ENCODE measurements at regions not wholly inside any gene's neighbourhood (a gene's known extent, or its start where the extent isn't known, plus 50 kb on each side); places are given as distances from the start of the nearest gene placed in this dataset.
A peak's percentile ranks its signal among the peaks of the same experiment; 100 is the strongest.
"Not testable (repeated sequence)": the region's sequence is repeated elsewhere in the genome, so short reads cannot be mapped to it uniquely, and the experiment has no call there.

DNA sequence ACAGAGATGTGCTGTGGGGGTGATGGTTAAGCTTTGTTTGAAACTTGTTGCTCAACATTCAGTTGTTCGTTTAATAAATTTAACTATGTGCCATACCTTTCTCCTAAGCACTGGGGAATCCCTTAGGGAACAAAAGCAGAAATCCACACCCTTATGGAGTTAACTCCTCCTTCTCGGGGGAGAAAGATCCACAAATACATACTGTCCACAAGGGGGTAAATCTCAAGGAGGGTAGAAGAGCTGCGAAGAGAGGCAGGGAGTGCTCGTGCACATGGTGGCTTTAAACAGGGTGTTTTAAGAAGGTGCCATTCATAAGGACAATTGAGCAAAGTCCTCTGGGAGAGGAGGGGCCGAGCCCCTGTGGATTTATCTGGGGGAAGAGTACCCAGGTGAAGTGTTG lies 92.5 kb downstream of the CRYBB2 start:
- 100% methylated on average over 1 of the region's 5 CpGs; no CpG with 5 or more reads in 1 of the 2 experiments for WGBS, 2 experiments (ENCODE audit: extremely low coverage in 1 of 2, insufficient coverage in 1 of 2, insufficient read length in 1 of 2, insufficient replicate concordance in 2 of 2, low coverage in 1 of 2, low lambda C conversion rate in 2 of 2, missing lambda C conversion rate in 1 of 2)
- H4K5ac ChIP-seq (ENCODE audit: insufficient read length, low read depth, low read length); H3K9me3 ChIP-seq (ENCODE audit: insufficient read depth in 2 of 2, low read depth in 1 of 2, low read length in 1 of 2); H3K4me2 ChIP-seq (ENCODE audit: insufficient read depth in 1 of 2, low read depth in 2 of 2, low read length in 2 of 2); H3K4me3 ChIP-seq (ENCODE audit: extremely low read depth in 1 of 4, insufficient read depth in 2 of 4, low read depth in 3 of 4, low read length in 4 of 4); H3K79me1 ChIP-seq (ENCODE audit: low read depth, low read length); H2BK5ac ChIP-seq (ENCODE audit: low read depth, low read length); H2BK120ac ChIP-seq (replicated peaks; ENCODE audit: low read depth, low read length); H3K4ac ChIP-seq (replicated peaks; ENCODE audit: insufficient read length, low read depth, low read length); H4K91ac ChIP-seq (replicated peaks; ENCODE audit: insufficient read length, low read length); H2AFZ ChIP-seq (ENCODE audit: low read length); H3K4me1 ChIP-seq (replicated peaks in 1 of 4; ENCODE audit: control insufficient read depth in 3 of 4, insufficient read depth in 4 of 4, low read length in 3 of 4); DNase-seq (ENCODE audit: low read depth in 1 of 2, low spot score in 2 of 2); H3K27ac ChIP-seq (ENCODE audit: low read depth, low read length); H3K23ac ChIP-seq (ENCODE audit: insufficient read length); H2BK15ac ChIP-seq (ENCODE audit: low read length); H3K18ac ChIP-seq (ENCODE audit: extremely low read depth, low read length); H4K8ac ChIP-seq (ENCODE audit: extremely low read depth, insufficient read depth, low read length); H3K56ac ChIP-seq (replicated peaks; ENCODE audit: insufficient read length, low read depth, low read length); H4K20me1 ChIP-seq (replicated peaks in 1 of 2; ENCODE audit: control insufficient read depth in 1 of 2, insufficient read depth in 2 of 2, low read length in 2 of 2); H2BK12ac ChIP-seq (ENCODE audit: low read depth, low read length); H3K79me2 ChIP-seq (ENCODE audit: control insufficient read depth in 1 of 2, insufficient read depth in 2 of 2, low read length in 2 of 2); H3K27me3 ChIP-seq (replicated peaks in 1 of 4; ENCODE audit: control insufficient read depth in 3 of 4, extremely low read depth in 1 of 4, insufficient read depth in 3 of 4, low read length in 3 of 4); POLR2A ChIA-PET (ENCODE audit: partially characterized antibody); H3K23me2 ChIP-seq (ENCODE audit: low read depth, low read length); H3K14ac ChIP-seq (ENCODE audit: insufficient read length); CTCF ChIA-PET (ENCODE audit: partially characterized antibody); H2AK5ac ChIP-seq (ENCODE audit: low read depth, low read length); H3K9ac ChIP-seq (replicated peaks in 1 of 4; ENCODE audit: extremely low read depth in 1 of 4, low read depth in 3 of 4, low read length in 3 of 4); H2BK20ac ChIP-seq (ENCODE audit: low read length); H3K36me3 ChIP-seq (ENCODE audit: control insufficient read depth in 2 of 4, insufficient read depth in 4 of 4, low read length in 3 of 4): not testable (repeated sequence)
- FAIRE-seq = peak; percentile 100

Data from H1 (cell line).